Dermis microvascular lymphatic vessel endothelial cell (primary cell): ENCODE measurements at regions not wholly inside any gene's neighbourhood (a gene's known extent, or its start where the extent isn't known, plus 50 kb on each side); places are given as distances from the start of the nearest gene placed in this dataset.

ENCODE experiments used
- DNase-seq, 2 donors: peaks; one replicate each; pipeline versions ENCODE4 v3.0.0 to v3.0.0-alpha.2; 2010; ENCODE audit warnings: low read depth in 2 of 2

DNA sequence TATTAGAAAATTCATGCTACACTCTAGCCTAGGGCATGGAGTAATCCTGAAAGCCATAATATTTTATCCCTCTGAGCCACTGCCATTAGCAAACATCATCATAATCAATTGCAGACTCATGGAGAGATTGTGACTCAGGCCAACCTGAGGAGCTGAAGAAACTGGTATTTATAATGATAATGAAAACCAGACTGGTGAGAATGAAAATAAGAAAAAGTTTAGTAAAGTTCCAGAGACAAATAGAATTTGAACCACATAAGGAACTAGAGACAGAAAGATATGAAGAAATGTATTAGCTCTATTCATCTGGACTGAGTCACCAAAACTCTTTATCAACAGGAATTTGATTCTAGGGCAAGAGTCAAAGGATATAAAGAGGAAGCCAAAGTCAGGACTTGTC, 158.7 kb downstream of the DRD1 start:
- DNase-seq, result no peak

DNA sequence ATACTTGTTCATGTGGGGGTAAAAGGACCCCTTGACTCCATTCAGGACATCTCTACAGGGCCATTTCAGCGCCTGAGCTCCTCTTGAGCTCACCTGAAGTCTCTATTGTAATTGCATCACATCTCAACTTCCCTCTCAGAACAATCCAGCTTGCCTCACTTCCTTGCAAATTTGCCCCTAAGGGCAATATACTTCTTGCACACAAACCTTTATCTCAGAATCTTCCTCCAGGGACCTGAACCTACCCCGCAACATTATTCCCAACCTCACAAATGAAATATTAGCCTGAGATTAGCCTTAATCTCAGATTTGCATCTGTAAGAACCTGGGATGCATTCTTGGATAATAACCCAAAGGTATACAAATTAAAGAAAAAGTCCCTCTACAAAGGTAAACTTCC, 159.2 kb downstream of the DRD1 start:
- DNase-seq, result no peak

GRCh38 chr5:175282611-175283225, 161.3 kb downstream of the DRD1 start:
- DNase-seq, result no peak

- DNase-seq, result no peak
These were observed 162.3 kb downstream of the DRD1 start for GRCh38 chr5:175281714-175282113.

DNA sequence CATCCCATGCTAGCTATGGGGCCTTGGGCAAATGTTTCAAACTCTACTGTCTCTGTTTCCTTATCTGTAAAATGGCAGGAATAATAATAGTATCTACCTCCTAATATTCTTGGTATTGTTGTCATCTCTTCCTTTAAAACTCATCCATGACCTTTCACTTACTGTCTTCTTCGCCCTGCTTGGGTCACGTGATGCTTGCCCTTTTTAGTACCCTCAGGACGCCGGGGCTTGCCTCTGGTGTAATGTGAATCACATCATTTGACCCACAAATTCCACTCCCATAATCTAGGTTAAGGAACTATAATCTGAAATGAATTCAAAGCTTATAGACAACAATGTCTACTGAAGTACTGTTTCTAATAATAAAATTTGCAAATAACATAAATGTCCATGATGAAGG, 162.7 kb downstream of the DRD1 start:
- DNase-seq, result no peak

DNA sequence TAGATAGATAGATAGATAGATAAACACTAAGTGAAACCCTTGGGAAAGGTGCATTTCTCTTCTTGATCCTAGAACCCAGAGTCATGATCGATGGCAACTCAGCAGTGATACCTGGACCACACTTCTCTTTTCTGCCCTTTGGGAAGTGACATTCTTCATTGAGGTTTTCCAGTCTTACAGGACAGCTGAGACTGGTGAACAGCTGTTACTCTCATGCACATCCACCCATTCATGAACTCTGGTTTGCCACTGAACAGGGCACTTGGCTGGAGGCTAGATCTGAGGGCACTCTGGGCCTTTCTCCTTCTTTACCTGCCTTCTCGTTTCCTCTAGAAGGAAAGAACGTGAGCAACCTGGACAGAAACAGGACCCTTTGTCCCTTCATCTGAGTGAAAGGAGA, 164.5 kb downstream of the DRD1 start:
- DNase-seq, result no peak

- no peak for DNase-seq
These were observed 168.2 kb downstream of the DRD1 start for GRCh38 chr5:175275748-175276147.

GRCh38 chr5:175275097-175275496, 168.9 kb downstream of the DRD1 start:
- DNase-seq, result no peak

- no peak for DNase-seq
These were observed 169.8 kb downstream of the DRD1 start for GRCh38 chr5:175274171-175274570.

DNA sequence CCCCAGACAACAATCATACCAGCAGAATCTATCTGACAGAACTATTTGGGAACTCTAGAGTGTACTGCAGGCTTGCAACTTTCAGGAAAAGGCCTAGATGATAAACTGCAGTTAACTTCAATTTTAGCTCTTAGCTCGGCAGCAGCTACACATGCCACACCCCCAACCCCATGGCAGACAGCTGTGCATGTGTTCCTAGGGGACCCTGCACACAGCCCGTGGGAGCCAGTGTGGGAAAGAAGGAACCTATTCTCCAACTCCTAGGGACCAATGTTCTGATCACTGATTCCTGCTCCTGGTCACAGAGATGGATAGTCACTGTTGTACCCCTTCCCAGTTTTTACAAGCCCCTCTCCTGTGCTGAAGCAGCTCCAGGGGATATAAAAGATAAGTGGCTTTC, 179.6 kb downstream of the DRD1 start:
- DNase-seq, result no peak

GRCh38 chr5:175263776-175264175, 180.2 kb downstream of the DRD1 start:
- no peak for DNase-seq

DNA sequence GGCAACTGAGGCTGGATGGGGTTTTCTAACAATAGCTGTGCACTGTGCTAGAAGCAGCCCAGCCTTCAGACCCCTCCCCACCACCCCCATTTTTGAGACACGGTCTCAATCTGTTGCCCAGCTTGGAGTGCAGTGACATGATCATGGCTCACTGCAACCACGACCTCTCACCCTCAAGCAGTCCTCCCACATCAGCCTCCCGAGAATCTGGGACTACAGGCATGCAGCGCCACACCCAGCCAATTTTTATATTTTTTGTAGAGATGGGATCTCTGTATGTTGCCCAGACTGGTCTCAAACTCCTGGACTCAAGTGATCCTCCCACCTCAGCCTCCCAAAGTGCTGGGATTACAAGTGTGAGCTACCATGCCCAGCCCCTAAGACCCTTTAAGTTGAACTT, 182.5 kb downstream of the DRD1 start:
- no peak for DNase-seq

DNA sequence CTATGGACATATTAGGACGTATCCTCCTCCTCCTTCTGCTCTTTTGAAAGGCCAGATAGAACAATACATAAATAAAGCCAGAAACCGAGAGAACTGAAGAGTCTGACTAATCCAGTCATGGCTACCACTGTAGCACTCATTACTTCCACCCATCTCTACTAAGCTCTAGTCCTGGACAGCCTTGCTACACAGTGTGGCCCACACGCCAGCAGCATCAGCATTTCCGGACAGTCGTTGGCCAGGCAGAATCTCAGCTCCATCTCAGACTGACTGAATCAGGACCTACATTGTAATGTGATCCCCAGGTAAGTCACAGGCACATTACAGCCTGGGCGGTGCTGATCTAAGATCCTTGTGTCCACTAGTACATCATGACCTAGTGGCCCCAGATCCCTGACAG, 182.9 kb downstream of the DRD1 start:
- no peak for DNase-seq

DNA sequence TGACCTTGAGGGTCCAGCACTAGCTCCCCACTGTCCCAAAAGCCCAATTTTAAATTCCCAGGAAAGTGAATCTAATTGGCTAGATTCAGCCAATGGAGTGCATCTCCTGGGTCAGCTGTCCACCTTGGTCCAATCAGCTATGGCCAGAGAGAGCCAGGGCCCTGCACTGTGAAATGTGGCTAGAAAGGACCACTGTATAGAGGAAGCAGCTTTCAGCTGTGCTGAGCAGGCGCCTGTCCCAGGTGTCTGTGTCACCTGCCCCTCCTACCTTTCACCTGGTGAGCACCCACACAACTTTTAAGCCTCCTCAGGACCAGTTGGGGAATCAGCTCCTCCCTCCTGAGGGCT, 186.2 kb downstream of the DRD1 start:
- no peak for DNase-seq

DNA sequence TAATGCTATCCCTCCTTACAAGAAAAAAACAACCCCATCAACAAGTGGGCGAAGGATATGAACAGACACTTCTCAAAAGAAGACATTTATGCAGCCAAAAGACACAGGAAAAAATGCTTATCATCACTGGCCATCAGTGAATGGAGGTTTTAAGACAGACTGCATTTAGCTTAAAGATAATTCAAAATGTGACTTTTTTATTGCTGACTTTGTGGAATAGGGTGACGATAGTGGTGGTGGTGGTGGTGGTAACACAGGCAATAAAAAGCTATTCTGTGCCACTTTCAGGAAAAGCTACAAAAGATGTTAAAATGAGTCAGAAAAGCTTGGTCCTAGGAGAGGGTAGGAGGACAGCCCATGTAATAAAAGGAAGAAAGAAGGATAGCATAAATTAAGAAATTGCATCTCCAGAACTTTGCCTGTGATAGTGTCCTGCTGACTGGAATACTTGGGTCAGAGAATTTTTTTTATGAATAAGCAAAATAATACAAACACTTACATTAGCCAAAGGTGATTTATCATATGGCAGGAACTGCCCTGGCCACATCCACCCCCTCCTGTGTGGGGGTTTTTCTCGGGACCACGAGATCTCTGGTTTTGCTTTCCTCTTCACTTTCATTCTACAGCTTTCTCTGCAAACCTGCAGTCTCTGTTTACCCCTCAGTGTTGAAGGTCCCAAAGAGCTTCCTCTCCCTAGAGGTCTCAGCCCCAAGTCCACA, 186.7 kb downstream of the DRD1 start:
- no peak for DNase-seq

- DNase-seq, result no peak
These were observed 189.8 kb downstream of the DRD1 start for GRCh38 chr5:175254155-175254554.

GRCh38 chr5:175253597-175253996, 190.4 kb downstream of the DRD1 start:
- DNase-seq, result no peak

GRCh38 chr5:175252234-175252805, 191.7 kb downstream of the DRD1 start:
- no peak for DNase-seq

DNA sequence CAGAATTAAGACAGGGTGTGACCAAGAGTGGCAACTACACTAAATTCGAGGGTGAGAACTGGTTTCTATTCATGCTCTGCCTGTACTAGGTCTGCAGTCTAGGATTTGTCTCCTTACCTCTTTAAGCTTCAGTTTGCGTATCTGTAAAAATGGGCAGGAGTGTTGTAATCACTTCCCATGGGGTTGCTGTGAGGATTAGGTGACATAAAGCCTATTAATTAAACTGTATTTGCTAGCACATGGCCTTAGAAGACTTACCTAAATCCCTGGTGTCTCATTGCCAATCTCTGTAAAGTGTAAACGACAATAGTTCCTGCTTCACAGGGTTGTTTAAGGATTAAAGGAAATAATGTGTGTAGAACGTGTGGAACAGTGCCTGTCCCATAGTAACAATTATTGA, 193.6 kb downstream of the DRD1 start:
- no peak for DNase-seq

GRCh38 chr5:175248416-175248905, 195.5 kb downstream of the DRD1 start:
- DNase-seq, result no peak

GRCh38 chr5:175246889-175247520, 197.0 kb downstream of the DRD1 start:
- no peak for DNase-seq

DNA sequence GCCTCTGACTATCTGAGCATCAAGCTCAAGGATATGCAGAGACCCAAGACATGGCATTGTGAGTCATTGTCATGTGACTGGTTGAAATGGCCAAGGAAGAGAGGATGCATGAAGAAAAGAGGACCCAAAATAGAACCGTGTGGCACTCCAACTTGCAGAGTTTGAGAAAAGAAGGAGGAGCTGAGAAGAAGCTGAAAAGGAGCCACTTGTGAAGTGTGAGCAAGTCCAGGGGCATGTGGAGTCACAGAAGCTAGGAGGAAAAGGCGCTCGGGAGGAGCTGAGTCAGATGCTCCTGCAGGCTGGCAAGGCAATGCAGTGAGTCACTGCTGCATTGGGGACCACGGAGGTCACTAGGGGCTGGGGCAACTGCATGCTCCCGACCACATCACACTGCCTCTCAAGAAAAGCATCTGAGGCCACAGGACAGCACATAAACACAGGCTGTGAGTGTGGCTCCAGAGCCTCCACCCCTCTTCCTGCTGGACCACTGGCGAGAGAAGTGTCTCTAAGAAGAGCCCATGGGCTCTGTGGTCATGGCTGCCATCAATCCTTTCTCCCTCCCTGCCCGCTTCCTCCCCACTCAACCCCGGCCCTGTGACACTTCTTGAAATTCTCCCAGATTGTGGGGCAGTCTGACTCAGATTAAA, 197.6 kb downstream of the DRD1 start:
- no peak for DNase-seq
